PC-3 (cell line): ENCODE measurements at regions not wholly inside any gene's neighbourhood (a gene's known extent, or its start where the extent isn't known, plus 50 kb on each side); places are given as distances from the start of the nearest gene placed in this dataset.

Experiments used
- ATAC-seq: fragments of 200-7000 bp; cut with Tn5 transposase; 2 replicates; pipeline ENCODE4 v1.9.1; 2020; ENCODE audit warnings: mild to moderate bottlenecking, moderate library complexity
- BruUV-seq: library from RNA; stranded (reverse); fragments of 400-500 nt; replicated peaks from 2 replicates; lab custom pipeline; 2021; lab: Mats Ljungman, UMichigan
- CTCF ChIA-PET: fragments of 300-600 bp; sonication (Branson Sonifier 250); formaldehyde crosslinking; loops from one replicate; lab custom pipeline; 2022; ENCODE audit warnings: antibody characterized with exemption; lab: Charles Lee
- POLR2A ChIA-PET: fragments of 300-600 bp; sonication (Branson Sonifier 250); formaldehyde crosslinking; loops from one replicate; lab custom pipeline; 2022; ENCODE audit warnings: antibody characterized with exemption; ENCODE audit not compliant: unreplicated experiment; lab: Charles Lee
- DNase-seq: peaks from one replicate; pipeline ENCODE4 v3.0.0-alpha.2; 2015
- H2AFZ ChIP-seq: fragments of 300-600 bp; sonication (generic); 2 replicates; pipeline ENCODE4 v1.6.0; 2016; ENCODE audit warnings: antibody characterized with exemption, low read length
- H3F3A ChIP-seq: fragments of 300-600 bp; sonication (generic); one replicate; pipeline ENCODE4 v1.6.0; 2017; ENCODE audit warnings: antibody characterized with exemption, low read length, control low read depth, mild to moderate bottlenecking; ENCODE audit not compliant: unreplicated experiment
- H3K27ac ChIP-seq: fragments of 300-600 bp; sonication (generic); 2 replicates; pipeline ENCODE4 v1.5.1; 2016; ENCODE audit warnings: mild to moderate bottlenecking, low read length
- H3K27me3 ChIP-seq: fragments of 300-600 bp; sonication (generic); 2 replicates; pipeline ENCODE4 v1.6.1; 2016; ENCODE audit warnings: low read length, mixed read lengths
- H3K36me3 ChIP-seq: fragments of 300-600 bp; sonication (generic); 2 replicates; pipeline ENCODE4 v1.6.1; 2016; ENCODE audit warnings: low read depth, mixed run types, low read length, mixed read lengths
- H3K4me1 ChIP-seq: fragments of 300-600 bp; sonication (generic); 2 replicates; pipeline ENCODE4 v1.5.1; 2016; ENCODE audit warnings: low read length; ENCODE audit not compliant: insufficient read depth
- H3K4me2 ChIP-seq: fragments of 300-600 bp; sonication (generic); 2 replicates; pipeline ENCODE4 v1.6.0; 2016; ENCODE audit warnings: low read length
- H3K4me3 ChIP-seq: fragments of 300-600 bp; sonication (generic); 2 replicates; pipeline ENCODE4 v1.5.1; 2016; ENCODE audit warnings: mild to moderate bottlenecking, low read length, mixed read lengths
- H3K79me2 ChIP-seq: fragments of 300-600 bp; sonication (generic); 2 replicates; pipeline ENCODE4 v1.6.1; 2017; ENCODE audit warnings: low read length, mixed read lengths
- H3K9ac ChIP-seq: fragments of 300-600 bp; sonication (generic); 2 replicates; pipeline ENCODE4 v1.6.0; 2016; ENCODE audit warnings: mild to moderate bottlenecking, low read length
- H3K9me2 ChIP-seq: fragments of 300-600 bp; sonication (generic); replicated peaks from 2 replicates; pipeline ENCODE4 v1.6.1; 2016; ENCODE audit warnings: mixed run types, low read length, mixed read lengths
- H3K9me3 ChIP-seq: fragments of 300-600 bp; sonication (generic); 2 replicates; pipeline ENCODE4 v1.6.1; 2016; ENCODE audit warnings: low read length, mixed read lengths
- H4K20me1 ChIP-seq: fragments of 300-600 bp; sonication (generic); 2 replicates; pipeline ENCODE4 v1.6.1; 2016; ENCODE audit warnings: low read length, mixed read lengths
- CTCF ChIP-seq: fragments of 300-600 bp; sonication (generic); conservative IDR thresholded peaks from 2 replicates; pipeline ENCODE4 v1.5.1; 2017; ENCODE audit warnings: antibody characterized with exemption, low read depth, mild to moderate bottlenecking, low read length
- EZH2 ChIP-seq: fragments of 300-600 bp; sonication (generic); IDR thresholded peaks from one replicate; pipeline ENCODE4 v1.6.1; 2017; ENCODE audit warnings: antibody characterized with exemption, mild to moderate bottlenecking, low read length; ENCODE audit not compliant: unreplicated experiment
- EZH2phosphoT487 ChIP-seq: fragments of 300-600 bp; sonication (generic); IDR thresholded peaks from 2 replicates; pipeline ENCODE4 v1.6.1; 2018; ENCODE audit warnings: mild to moderate bottlenecking, antibody characterized with exemption, low read length, borderline replicate concordance
- intact Hi-C: fragments of 100-400 bp; cut with micrococcal nuclease; formaldehyde crosslinking; loops from 2 replicates; pipeline ENCODE4 v1.9.0; 2023

GRCh38 chr1:82947278-82947677, 1051.7 kb downstream of the TTLL7 start:
- no peak for ATAC-seq
- Histone ChIP-seq H2AFZ (no peak overlapping the region), H3F3A (no peaks in the 10 kb centered on the region), H3K27me3 (0 out of 2 replicates have a peak, but pooled peaks cover 8% of the 10 kb centered on the region), H3K9ac (no peak overlapping the region), H3K9me3 (no peaks in the 10 kb centered on the region), H3K27ac (no peak overlapping the region), H4K20me1 (no peaks in the 10 kb centered on the region), H3K79me2 (no peaks in the 10 kb centered on the region), H3K4me3 (no peak overlapping the region), H3K36me3 (no peaks in the 10 kb centered on the region), H3K4me1 (no peaks in the 10 kb centered on the region), H3K4me2 (no peak overlapping the region), H3K9me2 (no peaks in the 10 kb centered on the region)
- ChIA-PET POLR2A (no interaction called here), CTCF (no interaction called here)
- DNase-seq, result no peak
- TF ChIP-seq EZH2phosphoT487, result no peak
- no peak for TF ChIP-seq CTCF
- no peak for TF ChIP-seq EZH2
- BruUV-seq, result no TSS peak
- intact Hi-C loops, result no loop called here

- POLR2A ChIA-PET, result no interaction called here
- H3K27me3 ChIP-seq, result 0 out of 2 replicates have a peak, but pooled peaks cover 3% of the 10 kb centered on the region
These were observed 1052.8 kb downstream of the TTLL7 start for GRCh38 chr1:82946096-82946605.

More at GRCh38 chr1:82946096-82946605, 1052.8 kb downstream of the TTLL7 start:
- no peak overlapping the region for H3K4me2 ChIP-seq
- TF ChIP-seq EZH2phosphoT487 (no peak), CTCF (no peak), EZH2 (no peak)
- no peaks in the 10 kb centered on the region for H3K9me3 ChIP-seq
- H3K9me2 ChIP-seq, result no peaks in the 10 kb centered on the region
- H3F3A ChIP-seq, result no peaks in the 10 kb centered on the region
- no peaks in the 10 kb centered on the region for H3K36me3 ChIP-seq
- H3K4me3 ChIP-seq, result no peak overlapping the region
- no peak for DNase-seq
- CTCF ChIA-PET, result no interaction called here
- no peaks in the 10 kb centered on the region for H3K4me1 ChIP-seq
- H4K20me1 ChIP-seq, result no peaks in the 10 kb centered on the region
- no peak overlapping the region for H3K9ac ChIP-seq
- H3K79me2 ChIP-seq, result no peaks in the 10 kb centered on the region
- H3K27ac ChIP-seq, result no peak overlapping the region
- BruUV-seq, result no TSS peak
- intact Hi-C loops, result no loop called here
- H2AFZ ChIP-seq, result no peak overlapping the region
- ATAC-seq, result no peak
